WTC11 (cell line): ENCODE measurements at regions not wholly inside any gene's neighbourhood (a gene's known extent, or its start where the extent isn't known, plus 50 kb on each side); places are given as distances from the start of the nearest gene placed in this dataset.

Experiments used
- ATAC-seq: fragments of 200-7000 bp; cut with Tn5 transposase; 2 replicates; pipeline ENCODE4 v1.10.0; 2021; ENCODE audit warnings: mild to moderate bottlenecking, moderate library complexity
- CTCF ChIA-PET: fragments of 300-600 bp; sonication (Branson Sonifier 250); formaldehyde crosslinking; loops from one replicate; lab custom pipeline; 2021; ENCODE audit warnings: antibody characterized with exemption; lab: Charles Lee
- POLR2A ChIA-PET: fragments of 350-600 bp; sonication (Branson Sonifier 250); formaldehyde crosslinking; loops from one replicate; lab custom pipeline; 2021; ENCODE audit warnings: antibody characterized with exemption; lab: Charles Lee
- DNase-seq: peaks from one replicate; pipeline ENCODE4 v3.0.0; 2021; ENCODE audit warnings: low spot score
- H3K27ac Mint-ChIP-seq: 2 replicates; pipeline ENCODE4 v1.8.0; 2021; ENCODE audit warnings: mixed read lengths
- H3K27me3 Mint-ChIP-seq: 2 replicates; pipeline ENCODE4 v1.8.0; 2021; ENCODE audit warnings: low read depth, mild to moderate bottlenecking, moderate library complexity, mixed read lengths
- H3K36me3 Mint-ChIP-seq: 2 replicates; pipeline ENCODE4 v1.8.0; 2021; ENCODE audit warnings: mixed read lengths
- H3K4me1 Mint-ChIP-seq: 2 replicates; pipeline ENCODE4 v1.8.0; 2022; ENCODE audit warnings: mixed read lengths
- H3K4me3 Mint-ChIP-seq: 2 replicates; pipeline ENCODE4 v1.8.0; 2021; ENCODE audit warnings: mild to moderate bottlenecking, moderate library complexity, mixed read lengths
- H3K9me3 Mint-ChIP-seq: 2 replicates; pipeline ENCODE4 v1.8.0; 2021; ENCODE audit warnings: mixed read lengths
- E2F1 ChIP-seq: sonication (generic); formaldehyde crosslinking; IDR thresholded peaks from 2 replicates; pipeline ENCODE4 v1.8.0; 2022; ENCODE audit warnings: mild to moderate bottlenecking, missing genetic modification reagents
- FOXP4 ChIP-seq: sonication (generic); formaldehyde crosslinking; IDR thresholded peaks from 2 replicates; pipeline ENCODE4 v1.8.0; 2022; ENCODE audit warnings: mild to moderate bottlenecking, missing genetic modification reagents
- GRHL2 ChIP-seq: fragments of 250-450 bp; sonication (Bioruptor Pico); IDR thresholded peaks from 2 replicates; pipeline ENCODE4 v1.8.0; 2022; ENCODE audit warnings: mild to moderate bottlenecking, moderate library complexity; ENCODE audit not compliant: insufficient replicate concordance, severe bottlenecking
- IRF2 ChIP-seq: sonication (generic); formaldehyde crosslinking; IDR thresholded peaks from 2 replicates; pipeline ENCODE4 v1.8.0; 2022; ENCODE audit warnings: low read depth, missing genetic modification reagents, borderline replicate concordance
- NFE2L1 ChIP-seq: sonication (generic); formaldehyde crosslinking; IDR thresholded peaks from 2 replicates; pipeline ENCODE4 v1.8.1; 2023; ENCODE audit warnings: missing genetic modification reagents
- PRDM15 ChIP-seq: sonication (generic); formaldehyde crosslinking; IDR thresholded peaks from 2 replicates; pipeline ENCODE4 v1.8.0; 2022; ENCODE audit warnings: missing genetic modification reagents
- RELA ChIP-seq: sonication (generic); formaldehyde crosslinking; IDR thresholded peaks from 2 replicates; pipeline ENCODE4 v1.8.1; 2022; ENCODE audit warnings: missing genetic modification reagents, mild to moderate bottlenecking, borderline replicate concordance
- SMAD3 ChIP-seq: sonication (generic); formaldehyde crosslinking; IDR thresholded peaks from 2 replicates; pipeline ENCODE4 v1.8.0; 2022; ENCODE audit warnings: missing genetic modification reagents, mild to moderate bottlenecking, borderline replicate concordance
- TEAD1 ChIP-seq: sonication (generic); formaldehyde crosslinking; IDR thresholded peaks from 2 replicates; pipeline ENCODE4 v1.8.0; 2022; ENCODE audit warnings: mild to moderate bottlenecking, missing genetic modification reagents
- ZNF232 ChIP-seq: sonication (generic); formaldehyde crosslinking; IDR thresholded peaks from 2 replicates; pipeline ENCODE4 v1.8.0; 2022; ENCODE audit warnings: mild to moderate bottlenecking, missing genetic modification reagents
- ZNF281 ChIP-seq: sonication (generic); formaldehyde crosslinking; IDR thresholded peaks from 2 replicates; pipeline ENCODE4 v1.8.0; 2023; ENCODE audit warnings: mild to moderate bottlenecking, missing genetic modification reagents
- TF ChIP-seq, protein P1 (sequence below): sonication (generic); formaldehyde crosslinking; IDR thresholded peaks from 2 replicates; pipeline ENCODE4 v1.8.0; 2022; ENCODE audit warnings: mild to moderate bottlenecking, missing genetic modification reagents
- TF ChIP-seq, protein P2 (sequence below): sonication (generic); formaldehyde crosslinking; IDR thresholded peaks from 2 replicates; pipeline ENCODE4 v1.8.1; 2023; ENCODE audit warnings: mild to moderate bottlenecking, missing genetic modification reagents, moderate library complexity
- TF ChIP-seq, protein P3 (sequence below): sonication (generic); formaldehyde crosslinking; IDR thresholded peaks from 2 replicates; pipeline ENCODE4 v1.8.0; 2023; ENCODE audit warnings: missing genetic modification reagents
- TF ChIP-seq, protein P4 (sequence below): fragments of 250-450 bp; sonication (Bioruptor Pico); IDR thresholded peaks from 2 replicates; pipeline ENCODE4 v1.9.0; 2021; ENCODE audit warnings: mild to moderate bottlenecking
- TF ChIP-seq, protein P5 (sequence below): sonication (generic); formaldehyde crosslinking; IDR thresholded peaks from 2 replicates; pipeline ENCODE4 v1.8.1; 2023; ENCODE audit warnings: mild to moderate bottlenecking, missing genetic modification reagents, borderline replicate concordance

GRCh38 chr4:107130157-107130556 lies 94.0 kb upstream of the DKK2 start (continued):
- TF ChIP-seq SMAD3 (CRISPR knock-in tag) (no peak), E2F1 (CRISPR knock-in tag) (no peak), FOXP4 (no peak), GRHL2 (CRISPR knock-in tag) (no peak), RELA (no peak), ZNF281 (CRISPR knock-in tag) (no peak), IRF2 (CRISPR knock-in tag) (no peak)
- TF ChIP-seq, protein P1, sequence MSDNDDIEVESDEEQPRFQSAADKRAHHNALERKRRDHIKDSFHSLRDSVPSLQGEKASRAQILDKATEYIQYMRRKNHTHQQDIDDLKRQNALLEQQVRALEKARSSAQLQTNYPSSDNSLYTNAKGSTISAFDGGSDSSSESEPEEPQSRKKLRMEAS (CRISPR knock-in tag) = no peak
- TF ChIP-seq, protein P2, sequence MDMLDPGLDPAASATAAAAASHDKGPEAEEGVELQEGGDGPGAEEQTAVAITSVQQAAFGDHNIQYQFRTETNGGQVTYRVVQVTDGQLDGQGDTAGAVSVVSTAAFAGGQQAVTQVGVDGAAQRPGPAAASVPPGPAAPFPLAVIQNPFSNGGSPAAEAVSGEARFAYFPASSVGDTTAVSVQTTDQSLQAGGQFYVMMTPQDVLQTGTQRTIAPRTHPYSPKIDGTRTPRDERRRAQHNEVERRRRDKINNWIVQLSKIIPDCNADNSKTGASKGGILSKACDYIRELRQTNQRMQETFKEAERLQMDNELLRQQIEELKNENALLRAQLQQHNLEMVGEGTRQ (CRISPR knock-in tag) = no peak

DNA sequence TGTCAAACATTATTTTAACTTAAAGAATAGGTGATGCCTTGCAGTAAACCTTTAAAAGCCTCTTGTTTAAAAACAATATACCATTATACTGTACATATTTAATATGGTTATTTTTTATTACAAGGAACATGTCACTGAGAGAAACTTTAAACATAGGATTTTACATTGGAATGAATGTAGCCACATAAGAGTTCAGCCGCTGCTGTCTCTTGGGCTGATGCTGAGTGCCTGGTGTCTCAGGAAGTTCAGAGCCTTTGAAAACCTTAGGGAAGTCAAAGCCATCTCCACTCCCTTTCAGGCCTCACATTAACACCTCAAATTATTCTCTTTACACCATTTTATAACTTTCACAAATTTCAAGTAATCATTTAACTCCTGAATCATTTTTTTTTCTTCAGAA lies 93.5 kb upstream of the DKK2 start:
- ATAC-seq (no peak), DNase-seq (no peak)
- POLR2A ChIA-PET = no interaction called here
- CTCF ChIA-PET = interaction anchor here (0.6 kb wide), 1 partner anchor 25 kb away, joined by 3 read pairs; no protein-coding TSS in a partner anchor
- H3K36me3 Mint-ChIP-seq = no peaks in the 10 kb centered on the region
- no peaks in the 10 kb centered on the region; the same call in 1 of the 2 replicates for H3K9me3 Mint-ChIP-seq
- no peaks in the 10 kb centered on the region for H3K27me3 Mint-ChIP-seq
- peaks cover 7% of the 10 kb centered on the region for H3K4me1 Mint-ChIP-seq
- no peak overlapping the region for H3K4me3 Mint-ChIP-seq
- no peak overlapping the region; the same call in 1 of the 2 replicates for H3K27ac Mint-ChIP-seq
- TF ChIP-seq ZNF232 (CRISPR knock-in tag) (no peak), SMAD3 (CRISPR knock-in tag) (no peak), NFE2L1 (no peak), PRDM15 (CRISPR knock-in tag) (no peak), TEAD1 (CRISPR knock-in tag) (no peak)
- TF ChIP-seq, protein P3, sequence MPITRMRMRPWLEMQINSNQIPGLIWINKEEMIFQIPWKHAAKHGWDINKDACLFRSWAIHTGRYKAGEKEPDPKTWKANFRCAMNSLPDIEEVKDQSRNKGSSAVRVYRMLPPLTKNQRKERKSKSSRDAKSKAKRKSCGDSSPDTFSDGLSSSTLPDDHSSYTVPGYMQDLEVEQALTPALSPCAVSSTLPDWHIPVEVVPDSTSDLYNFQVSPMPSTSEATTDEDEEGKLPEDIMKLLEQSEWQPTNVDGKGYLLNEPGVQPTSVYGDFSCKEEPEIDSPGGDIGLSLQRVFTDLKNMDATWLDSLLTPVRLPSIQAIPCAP (CRISPR knock-in tag) = no peak
- TF ChIP-seq, protein P4, sequence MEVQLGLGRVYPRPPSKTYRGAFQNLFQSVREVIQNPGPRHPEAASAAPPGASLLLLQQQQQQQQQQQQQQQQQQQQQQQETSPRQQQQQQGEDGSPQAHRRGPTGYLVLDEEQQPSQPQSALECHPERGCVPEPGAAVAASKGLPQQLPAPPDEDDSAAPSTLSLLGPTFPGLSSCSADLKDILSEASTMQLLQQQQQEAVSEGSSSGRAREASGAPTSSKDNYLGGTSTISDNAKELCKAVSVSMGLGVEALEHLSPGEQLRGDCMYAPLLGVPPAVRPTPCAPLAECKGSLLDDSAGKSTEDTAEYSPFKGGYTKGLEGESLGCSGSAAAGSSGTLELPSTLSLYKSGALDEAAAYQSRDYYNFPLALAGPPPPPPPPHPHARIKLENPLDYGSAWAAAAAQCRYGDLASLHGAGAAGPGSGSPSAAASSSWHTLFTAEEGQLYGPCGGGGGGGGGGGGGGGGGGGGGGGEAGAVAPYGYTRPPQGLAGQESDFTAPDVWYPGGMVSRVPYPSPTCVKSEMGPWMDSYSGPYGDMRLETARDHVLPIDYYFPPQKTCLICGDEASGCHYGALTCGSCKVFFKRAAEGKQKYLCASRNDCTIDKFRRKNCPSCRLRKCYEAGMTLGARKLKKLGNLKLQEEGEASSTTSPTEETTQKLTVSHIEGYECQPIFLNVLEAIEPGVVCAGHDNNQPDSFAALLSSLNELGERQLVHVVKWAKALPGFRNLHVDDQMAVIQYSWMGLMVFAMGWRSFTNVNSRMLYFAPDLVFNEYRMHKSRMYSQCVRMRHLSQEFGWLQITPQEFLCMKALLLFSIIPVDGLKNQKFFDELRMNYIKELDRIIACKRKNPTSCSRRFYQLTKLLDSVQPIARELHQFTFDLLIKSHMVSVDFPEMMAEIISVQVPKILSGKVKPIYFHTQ (CRISPR knock-in tag) = no peak
- TF ChIP-seq, protein P5, sequence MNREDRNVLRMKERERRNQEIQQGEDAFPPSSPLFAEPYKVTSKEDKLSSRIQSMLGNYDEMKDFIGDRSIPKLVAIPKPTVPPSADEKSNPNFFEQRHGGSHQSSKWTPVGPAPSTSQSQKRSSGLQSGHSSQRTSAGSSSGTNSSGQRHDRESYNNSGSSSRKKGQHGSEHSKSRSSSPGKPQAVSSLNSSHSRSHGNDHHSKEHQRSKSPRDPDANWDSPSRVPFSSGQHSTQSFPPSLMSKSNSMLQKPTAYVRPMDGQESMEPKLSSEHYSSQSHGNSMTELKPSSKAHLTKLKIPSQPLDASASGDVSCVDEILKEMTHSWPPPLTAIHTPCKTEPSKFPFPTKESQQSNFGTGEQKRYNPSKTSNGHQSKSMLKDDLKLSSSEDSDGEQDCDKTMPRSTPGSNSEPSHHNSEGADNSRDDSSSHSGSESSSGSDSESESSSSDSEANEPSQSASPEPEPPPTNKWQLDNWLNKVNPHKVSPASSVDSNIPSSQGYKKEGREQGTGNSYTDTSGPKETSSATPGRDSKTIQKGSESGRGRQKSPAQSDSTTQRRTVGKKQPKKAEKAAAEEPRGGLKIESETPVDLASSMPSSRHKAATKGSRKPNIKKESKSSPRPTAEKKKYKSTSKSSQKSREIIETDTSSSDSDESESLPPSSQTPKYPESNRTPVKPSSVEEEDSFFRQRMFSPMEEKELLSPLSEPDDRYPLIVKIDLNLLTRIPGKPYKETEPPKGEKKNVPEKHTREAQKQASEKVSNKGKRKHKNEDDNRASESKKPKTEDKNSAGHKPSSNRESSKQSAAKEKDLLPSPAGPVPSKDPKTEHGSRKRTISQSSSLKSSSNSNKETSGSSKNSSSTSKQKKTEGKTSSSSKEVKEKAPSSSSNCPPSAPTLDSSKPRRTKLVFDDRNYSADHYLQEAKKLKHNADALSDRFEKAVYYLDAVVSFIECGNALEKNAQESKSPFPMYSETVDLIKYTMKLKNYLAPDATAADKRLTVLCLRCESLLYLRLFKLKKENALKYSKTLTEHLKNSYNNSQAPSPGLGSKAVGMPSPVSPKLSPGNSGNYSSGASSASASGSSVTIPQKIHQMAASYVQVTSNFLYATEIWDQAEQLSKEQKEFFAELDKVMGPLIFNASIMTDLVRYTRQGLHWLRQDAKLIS = no peak
